Liver (tissue), 8 donors: ENCODE measurements at regions not wholly inside any gene's neighbourhood (a gene's known extent, or its start where the extent isn't known, plus 50 kb on each side); places are given as distances from the start of the nearest gene placed in this dataset.

Experiments used
- DNase-seq: peaks from one replicate; pipeline ENCODE4 v3.0.0-alpha.2; 2017; ENCODE audit warnings: low spot score
- H3K27ac ChIP-seq, 2 donors: one replicate each; pipeline ENCODE4 v1.7.0; 2013; ENCODE audit warnings: inconsistent platforms in 2 of 2, low read length in 2 of 2, control low read depth in 1 of 2, low read depth in 1 of 2, mild to moderate bottlenecking in 1 of 2
- H3K27me3 ChIP-seq, 4 donors: one replicate each; pipeline versions ENCODE4 v1.6.1 to v1.7.0; 2013; ENCODE audit warnings: low read length in 3 of 4, inconsistent platforms in 1 of 4, mild to moderate bottlenecking in 1 of 4, moderate library complexity in 1 of 4; ENCODE audit not compliant: control insufficient read depth in 4 of 4, insufficient read depth in 4 of 4
- H3K36me3 ChIP-seq, 4 donors: one replicate each; pipeline versions ENCODE4 v1.6.1 to v1.7.0; 2013; ENCODE audit warnings: low read length in 3 of 4, mild to moderate bottlenecking in 3 of 4, low read depth in 1 of 4, moderate library complexity in 1 of 4; ENCODE audit not compliant: control insufficient read depth in 4 of 4, insufficient read depth in 3 of 4
- H3K4me1 ChIP-seq, 4 donors: one replicate each; pipeline versions ENCODE4 v1.6.1 to v1.7.0; 2013; ENCODE audit warnings: low read length in 3 of 4, mild to moderate bottlenecking in 3 of 4, moderate library complexity in 1 of 4; ENCODE audit not compliant: control insufficient read depth in 4 of 4, insufficient read depth in 4 of 4
- H3K4me3 ChIP-seq, 3 donors: one replicate each; pipeline versions ENCODE4 v1.6.1 to v1.7.0; 2013; ENCODE audit warnings: low read length in 3 of 3, control low read depth in 1 of 3, low read depth in 1 of 3, mild to moderate bottlenecking in 1 of 3
- H3K9ac ChIP-seq, 2 donors: one replicate each; pipeline ENCODE4 v1.7.0; 2013; ENCODE audit warnings: low read length in 2 of 2, mild to moderate bottlenecking in 2 of 2, moderate library complexity in 2 of 2, control low read depth in 1 of 2, low read depth in 1 of 2
- H3K9me3 ChIP-seq, 4 donors: one replicate each; pipeline versions ENCODE4 v1.6.1 to v1.7.0; 2013; ENCODE audit warnings: low read length in 3 of 4; ENCODE audit not compliant: control insufficient read depth in 4 of 4
- EGR1 ChIP-seq, 2 donors: IDR thresholded peaks; 2 replicates each; pipeline ENCODE4 v1.6.1; 2016 to 2018; ENCODE audit warnings: antibody characterized with exemption in 2 of 2, low read depth in 2 of 2
- FOXA1 ChIP-seq: IDR thresholded peaks from 2 replicates; pipeline ENCODE4 v1.6.1; 2016; ENCODE audit warnings: antibody characterized with exemption
- FOXA2 ChIP-seq: IDR thresholded peaks from 2 replicates; pipeline ENCODE4 v1.6.1; 2016; ENCODE audit warnings: antibody characterized with exemption
- GABPA ChIP-seq, 2 donors: IDR thresholded peaks in 1 of 2; conservative IDR thresholded peaks in 1 of 2; 2 replicates each; pipeline ENCODE4 v1.6.1; 2016; ENCODE audit warnings: antibody characterized with exemption in 2 of 2, mild to moderate bottlenecking in 1 of 2, moderate library complexity in 1 of 2
- HNF4A ChIP-seq, 2 donors: conservative IDR thresholded peaks; 2 replicates each; pipeline ENCODE4 v1.6.1; 2016; ENCODE audit warnings: antibody characterized with exemption in 2 of 2, mild to moderate bottlenecking in 2 of 2
- HNF4G ChIP-seq: IDR thresholded peaks from 2 replicates; pipeline ENCODE4 v1.6.1; 2016; ENCODE audit warnings: antibody characterized with exemption
- JUND ChIP-seq, 2 donors: IDR thresholded peaks; 2 replicates each; pipeline ENCODE4 v1.6.1; 2016; ENCODE audit warnings: antibody characterized with exemption in 2 of 2
- NR2F2 ChIP-seq: IDR thresholded peaks from 2 replicates; pipeline ENCODE4 v1.6.1; 2016; ENCODE audit warnings: antibody characterized with exemption
- RAD21 ChIP-seq, 2 donors: IDR thresholded peaks; 2 replicates each; pipeline ENCODE4 v1.6.1; 2016; ENCODE audit warnings: antibody characterized with exemption in 2 of 2, mild to moderate bottlenecking in 2 of 2
- RXRA ChIP-seq, 2 donors: IDR thresholded peaks; 2 replicates each; pipeline ENCODE4 v1.6.1; 2017 to 2018; ENCODE audit warnings: antibody characterized with exemption in 2 of 2, mild to moderate bottlenecking in 1 of 2
- SP1 ChIP-seq: IDR thresholded peaks from 2 replicates; pipeline ENCODE4 v1.6.1; 2018; ENCODE audit warnings: antibody characterized with exemption, mild to moderate bottlenecking
- TAF1 ChIP-seq: conservative IDR thresholded peaks from 2 replicates; pipeline ENCODE4 v1.6.1; 2016; ENCODE audit warnings: antibody characterized with exemption, mild to moderate bottlenecking
- YY1 ChIP-seq: IDR thresholded peaks from 2 replicates; pipeline ENCODE4 v1.6.1; 2016; ENCODE audit warnings: antibody characterized with exemption, mild to moderate bottlenecking
- whole genome bisulfite sequencing: extraction: QIAGEN DNeasy Blood & Tissue Kit; methylation state at CpG from one replicate; pipeline ENCODE4 v1.1.7; 2013; 5-methylcytosine and 5-hydroxymethylcytosine counted together
- TF ChIP-seq, protein P1 (sequence below): IDR thresholded peaks from 2 replicates; pipeline ENCODE4 v1.6.1; 2016; ENCODE audit warnings: antibody characterized with exemption
- TF ChIP-seq, protein P2 (sequence below): IDR thresholded peaks from 2 replicates; pipeline ENCODE4 v1.6.1; 2016; ENCODE audit warnings: antibody characterized with exemption
- TF ChIP-seq, protein P3 (sequence below): IDR thresholded peaks from 2 replicates; pipeline ENCODE4 v1.6.1; 2016; ENCODE audit warnings: antibody characterized with exemption, mild to moderate bottlenecking
- TF ChIP-seq, protein P4 (sequence below): IDR thresholded peaks from 2 replicates; pipeline ENCODE4 v1.6.1; 2016; ENCODE audit warnings: antibody characterized with exemption
- TF ChIP-seq, protein P5 (sequence below): fragments of 150-350 bp; IDR thresholded peaks from 2 replicates; pipeline ENCODE4 v1.5.1; 2017; ENCODE audit warnings: improper control_type of control experiment, low read depth, low read length; ENCODE audit not compliant: missing input control
- donor health status: healthy.
- donor health status: healthy.
- donor health status: healthy.
- donor health status: healthy.
- donor health status: healthy.

DNA sequence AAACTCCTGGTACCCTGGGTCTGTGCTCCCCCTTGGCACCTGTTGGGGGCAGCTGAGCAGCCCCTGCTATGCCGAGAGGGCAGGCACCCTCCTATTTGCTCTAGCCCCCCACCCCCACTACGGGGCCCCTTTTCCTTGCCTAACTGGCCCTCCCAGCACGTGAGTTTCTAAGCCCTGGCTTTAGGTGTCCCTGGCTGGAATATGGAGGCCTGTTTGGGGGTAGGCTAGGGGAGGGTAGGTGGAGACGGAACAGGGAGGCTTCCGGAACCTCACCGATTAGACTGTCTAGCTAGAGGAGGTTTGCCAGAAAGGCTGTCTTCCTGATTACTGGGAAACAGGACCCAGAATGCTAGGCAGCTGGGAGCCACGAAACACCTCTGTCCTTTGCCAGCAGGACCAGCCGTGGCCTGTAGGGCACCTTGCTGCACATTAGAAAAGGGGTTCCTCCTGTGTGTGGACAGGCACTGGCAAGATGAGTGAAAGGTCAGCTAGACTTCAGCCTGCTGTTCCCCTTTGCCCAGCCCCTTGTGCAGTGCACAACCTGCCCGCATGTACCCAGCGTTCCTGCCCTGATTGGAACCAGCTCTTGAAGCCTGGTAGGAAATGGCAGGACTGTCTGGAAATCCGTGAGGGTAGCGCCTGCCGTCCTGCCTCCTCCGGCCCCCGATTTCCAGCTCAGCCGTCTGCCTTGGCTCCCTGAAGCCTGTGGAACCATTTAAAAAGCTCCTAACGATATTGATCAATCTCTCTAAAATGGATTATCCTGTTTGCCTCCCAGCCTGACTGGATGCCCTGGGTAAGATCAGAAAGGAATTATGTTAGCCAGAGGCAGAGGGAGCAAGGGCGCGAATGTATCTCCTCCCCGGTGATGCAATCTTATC lies 83.4 kb upstream of the GSE1 start:
- no peaks in the 10 kb centered on the region for H3K27me3 ChIP-seq
- H3K9me3 ChIP-seq, result no peaks in the 10 kb centered on the region
- 87% methylated on average over 20 of the region's 20 CpGs for WGBS
- H3K27ac ChIP-seq, result no peak overlapping the region
- H3K4me3 ChIP-seq, result no peak overlapping the region
- H3K36me3 ChIP-seq, result no peaks in the 10 kb centered on the region
- peaks cover 17 to 53% (median 37%) of the 10 kb centered on the region in 4 donors for H3K4me1 ChIP-seq
- no peak overlapping the region for H3K9ac ChIP-seq
- DNase-seq, result no peak
- TF ChIP-seq JUND (IDR thresholded peaks at IDR 0.05) (no peak), NR2F2 (no peak), FOXA2 (no peak), TAF1 (no peak), HNF4G (no peak), EGR1 (IDR thresholded peaks at IDR 0.05; ENCODE audit: low read depth in 2 of 2) (no peak), GABPA (IDR thresholded peaks at IDR 0.05 in 1 of 2, conservative IDR thresholded peaks at IDR 0.05 in 1 of 2) (no peak), RAD21 (IDR thresholded peaks at IDR 0.05) (peak in 1 of 2 donors; percentile 61), HNF4A (conservative IDR thresholded peaks at IDR 0.05) (peak; percentile 25 to 55), FOXA1 (no peak), SP1 (peak; percentile 52), YY1 (no peak), RXRA (IDR thresholded peaks at IDR 0.05) (peak; percentile 31 to 56)
- TF ChIP-seq, protein P1, sequence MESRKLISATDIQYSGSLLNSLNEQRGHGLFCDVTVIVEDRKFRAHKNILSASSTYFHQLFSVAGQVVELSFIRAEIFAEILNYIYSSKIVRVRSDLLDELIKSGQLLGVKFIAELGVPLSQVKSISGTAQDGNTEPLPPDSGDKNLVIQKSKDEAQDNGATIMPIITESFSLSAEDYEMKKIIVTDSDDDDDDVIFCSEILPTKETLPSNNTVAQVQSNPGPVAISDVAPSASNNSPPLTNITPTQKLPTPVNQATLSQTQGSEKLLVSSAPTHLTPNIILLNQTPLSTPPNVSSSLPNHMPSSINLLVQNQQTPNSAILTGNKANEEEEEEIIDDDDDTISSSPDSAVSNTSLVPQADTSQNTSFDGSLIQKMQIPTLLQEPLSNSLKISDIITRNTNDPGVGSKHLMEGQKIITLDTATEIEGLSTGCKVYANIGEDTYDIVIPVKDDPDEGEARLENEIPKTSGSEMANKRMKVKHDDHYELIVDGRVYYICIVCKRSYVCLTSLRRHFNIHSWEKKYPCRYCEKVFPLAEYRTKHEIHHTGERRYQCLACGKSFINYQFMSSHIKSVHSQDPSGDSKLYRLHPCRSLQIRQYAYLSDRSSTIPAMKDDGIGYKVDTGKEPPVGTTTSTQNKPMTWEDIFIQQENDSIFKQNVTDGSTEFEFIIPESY, result no peak
- TF ChIP-seq, protein P2, sequence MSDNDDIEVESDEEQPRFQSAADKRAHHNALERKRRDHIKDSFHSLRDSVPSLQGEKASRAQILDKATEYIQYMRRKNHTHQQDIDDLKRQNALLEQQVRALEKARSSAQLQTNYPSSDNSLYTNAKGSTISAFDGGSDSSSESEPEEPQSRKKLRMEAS, result no peak
- TF ChIP-seq, protein P3, sequence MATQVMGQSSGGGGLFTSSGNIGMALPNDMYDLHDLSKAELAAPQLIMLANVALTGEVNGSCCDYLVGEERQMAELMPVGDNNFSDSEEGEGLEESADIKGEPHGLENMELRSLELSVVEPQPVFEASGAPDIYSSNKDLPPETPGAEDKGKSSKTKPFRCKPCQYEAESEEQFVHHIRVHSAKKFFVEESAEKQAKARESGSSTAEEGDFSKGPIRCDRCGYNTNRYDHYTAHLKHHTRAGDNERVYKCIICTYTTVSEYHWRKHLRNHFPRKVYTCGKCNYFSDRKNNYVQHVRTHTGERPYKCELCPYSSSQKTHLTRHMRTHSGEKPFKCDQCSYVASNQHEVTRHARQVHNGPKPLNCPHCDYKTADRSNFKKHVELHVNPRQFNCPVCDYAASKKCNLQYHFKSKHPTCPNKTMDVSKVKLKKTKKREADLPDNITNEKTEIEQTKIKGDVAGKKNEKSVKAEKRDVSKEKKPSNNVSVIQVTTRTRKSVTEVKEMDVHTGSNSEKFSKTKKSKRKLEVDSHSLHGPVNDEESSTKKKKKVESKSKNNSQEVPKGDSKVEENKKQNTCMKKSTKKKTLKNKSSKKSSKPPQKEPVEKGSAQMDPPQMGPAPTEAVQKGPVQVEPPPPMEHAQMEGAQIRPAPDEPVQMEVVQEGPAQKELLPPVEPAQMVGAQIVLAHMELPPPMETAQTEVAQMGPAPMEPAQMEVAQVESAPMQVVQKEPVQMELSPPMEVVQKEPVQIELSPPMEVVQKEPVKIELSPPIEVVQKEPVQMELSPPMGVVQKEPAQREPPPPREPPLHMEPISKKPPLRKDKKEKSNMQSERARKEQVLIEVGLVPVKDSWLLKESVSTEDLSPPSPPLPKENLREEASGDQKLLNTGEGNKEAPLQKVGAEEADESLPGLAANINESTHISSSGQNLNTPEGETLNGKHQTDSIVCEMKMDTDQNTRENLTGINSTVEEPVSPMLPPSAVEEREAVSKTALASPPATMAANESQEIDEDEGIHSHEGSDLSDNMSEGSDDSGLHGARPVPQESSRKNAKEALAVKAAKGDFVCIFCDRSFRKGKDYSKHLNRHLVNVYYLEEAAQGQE, result no peak
- TF ChIP-seq, protein P4, sequence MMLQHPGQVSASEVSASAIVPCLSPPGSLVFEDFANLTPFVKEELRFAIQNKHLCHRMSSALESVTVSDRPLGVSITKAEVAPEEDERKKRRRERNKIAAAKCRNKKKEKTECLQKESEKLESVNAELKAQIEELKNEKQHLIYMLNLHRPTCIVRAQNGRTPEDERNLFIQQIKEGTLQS, result no peak
- TF ChIP-seq, protein P5, sequence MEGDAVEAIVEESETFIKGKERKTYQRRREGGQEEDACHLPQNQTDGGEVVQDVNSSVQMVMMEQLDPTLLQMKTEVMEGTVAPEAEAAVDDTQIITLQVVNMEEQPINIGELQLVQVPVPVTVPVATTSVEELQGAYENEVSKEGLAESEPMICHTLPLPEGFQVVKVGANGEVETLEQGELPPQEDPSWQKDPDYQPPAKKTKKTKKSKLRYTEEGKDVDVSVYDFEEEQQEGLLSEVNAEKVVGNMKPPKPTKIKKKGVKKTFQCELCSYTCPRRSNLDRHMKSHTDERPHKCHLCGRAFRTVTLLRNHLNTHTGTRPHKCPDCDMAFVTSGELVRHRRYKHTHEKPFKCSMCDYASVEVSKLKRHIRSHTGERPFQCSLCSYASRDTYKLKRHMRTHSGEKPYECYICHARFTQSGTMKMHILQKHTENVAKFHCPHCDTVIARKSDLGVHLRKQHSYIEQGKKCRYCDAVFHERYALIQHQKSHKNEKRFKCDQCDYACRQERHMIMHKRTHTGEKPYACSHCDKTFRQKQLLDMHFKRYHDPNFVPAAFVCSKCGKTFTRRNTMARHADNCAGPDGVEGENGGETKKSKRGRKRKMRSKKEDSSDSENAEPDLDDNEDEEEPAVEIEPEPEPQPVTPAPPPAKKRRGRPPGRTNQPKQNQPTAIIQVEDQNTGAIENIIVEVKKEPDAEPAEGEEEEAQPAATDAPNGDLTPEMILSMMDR, result peak; percentile 22
